ENCODE measurements at regions not wholly inside any gene's neighbourhood (a gene's known extent, or its start where the extent isn't known, plus 50 kb on each side); places are given as distances from the start of the nearest gene placed in this dataset.

- WGBS (ENCODE audit: insufficient coverage) = no CpG with 5 or more reads among the region's 3 CpGs
Observed at GRCh38 chr2:145049475-145049874, 529.6 kb upstream of the ZEB2 start.

GRCh38 chr2:145047554-145047953 is 527.6 kb upstream of the ZEB2 start:
- H3K4me1 ChIP-seq (ENCODE audit: control insufficient read depth, insufficient read depth, low read length) = no peaks in the 10 kb centered on the region
- no peaks in the 10 kb centered on the region for H3K36me3 ChIP-seq (ENCODE audit: control insufficient read depth, insufficient read depth, low read length)
- WGBS (ENCODE audit: insufficient coverage) = no CpG with 5 or more reads among the region's 1 CpG
- no peak overlapping the region for H3K4me3 ChIP-seq (ENCODE audit: low read length)
- H3K9me3 ChIP-seq (replicated peaks; ENCODE audit: control insufficient read depth, low read depth, low read length) = no peaks in the 10 kb centered on the region
- no peaks in the 10 kb centered on the region for H3K27me3 ChIP-seq (ENCODE audit: control insufficient read depth, insufficient read depth, low read length)
- no peak overlapping the region for H3K27ac ChIP-seq (ENCODE audit: low read length)
- DNase-seq = no peak

More at GRCh38 chr2:145049475-145049874, 529.6 kb upstream of the ZEB2 start:
- H3K4me1 ChIP-seq (ENCODE audit: control insufficient read depth, insufficient read depth, low read length) = no peaks in the 10 kb centered on the region
- no peak for DNase-seq
- no peaks in the 10 kb centered on the region for H3K9me3 ChIP-seq (replicated peaks; ENCODE audit: control insufficient read depth, low read depth, low read length)
- H3K27me3 ChIP-seq (ENCODE audit: control insufficient read depth, insufficient read depth, low read length) = no peaks in the 10 kb centered on the region
- no peaks in the 10 kb centered on the region for H3K36me3 ChIP-seq (ENCODE audit: control insufficient read depth, insufficient read depth, low read length)
- no peak overlapping the region for H3K27ac ChIP-seq (ENCODE audit: low read length)
- no peak overlapping the region for H3K4me3 ChIP-seq (ENCODE audit: low read length)

- Histone ChIP-seq H3K9me3 (replicated peaks; ENCODE audit: control insufficient read depth, low read depth, low read length) (no peaks in the 10 kb centered on the region), H3K4me3 (ENCODE audit: low read length) (no peak overlapping the region), H3K36me3 (ENCODE audit: control insufficient read depth, insufficient read depth, low read length) (no peaks in the 10 kb centered on the region), H3K27ac (ENCODE audit: low read length) (no peak overlapping the region), H3K27me3 (ENCODE audit: control insufficient read depth, insufficient read depth, low read length) (no peaks in the 10 kb centered on the region), H3K4me1 (ENCODE audit: control insufficient read depth, insufficient read depth, low read length) (no peaks in the 10 kb centered on the region)
- no peak for DNase-seq
Observed at GRCh38 chr2:145044491-145044890, 524.6 kb upstream of the ZEB2 start.

- H3K4me1 ChIP-seq (ENCODE audit: control insufficient read depth, insufficient read depth, low read length) = no peaks in the 10 kb centered on the region
- no peaks in the 10 kb centered on the region for H3K36me3 ChIP-seq (ENCODE audit: control insufficient read depth, insufficient read depth, low read length)
- no peak overlapping the region for H3K27ac ChIP-seq (ENCODE audit: low read length)
- no peaks in the 10 kb centered on the region for H3K27me3 ChIP-seq (ENCODE audit: control insufficient read depth, insufficient read depth, low read length)
- H3K9me3 ChIP-seq (replicated peaks; ENCODE audit: control insufficient read depth, low read depth, low read length) = no peaks in the 10 kb centered on the region
- 81% methylated on average over 4 of the region's 6 CpGs for WGBS (ENCODE audit: insufficient coverage)
- H3K4me3 ChIP-seq (ENCODE audit: low read length) = no peak overlapping the region
- no peak for DNase-seq
Observed at GRCh38 chr2:145043399-145043834, 523.5 kb upstream of the ZEB2 start.

GRCh38 chr2:145041706-145042105 is 521.8 kb upstream of the ZEB2 start:
- H3K4me3 ChIP-seq (ENCODE audit: low read length) = no peak overlapping the region
- H3K9me3 ChIP-seq (replicated peaks; ENCODE audit: control insufficient read depth, low read depth, low read length) = no peaks in the 10 kb centered on the region
- no peak overlapping the region for H3K27ac ChIP-seq (ENCODE audit: low read length)
- H3K27me3 ChIP-seq (ENCODE audit: control insufficient read depth, insufficient read depth, low read length) = no peaks in the 10 kb centered on the region
- no peak for DNase-seq
- no peaks in the 10 kb centered on the region for H3K36me3 ChIP-seq (ENCODE audit: control insufficient read depth, insufficient read depth, low read length)
- H3K4me1 ChIP-seq (ENCODE audit: control insufficient read depth, insufficient read depth, low read length) = peaks cover 4% of the 10 kb centered on the region

- no peaks in the 10 kb centered on the region for H3K36me3 ChIP-seq (ENCODE audit: control insufficient read depth, insufficient read depth, low read length)
- no peaks in the 10 kb centered on the region for H3K27me3 ChIP-seq (ENCODE audit: control insufficient read depth, insufficient read depth, low read length)
- no peak overlapping the region for H3K4me3 ChIP-seq (ENCODE audit: low read length)
- no peak overlapping the region for H3K27ac ChIP-seq (ENCODE audit: low read length)
- no peaks in the 10 kb centered on the region for H3K9me3 ChIP-seq (replicated peaks; ENCODE audit: control insufficient read depth, low read depth, low read length)
- DNase-seq = no peak
- H3K4me1 ChIP-seq (ENCODE audit: control insufficient read depth, insufficient read depth, low read length) = peaks cover 4% of the 10 kb centered on the region
- no CpG with 5 or more reads among the region's 1 CpG for WGBS (ENCODE audit: insufficient coverage)
Observed at GRCh38 chr2:145040433-145040832, 520.5 kb upstream of the ZEB2 start.

- 73% methylated on average over 6 of the region's 6 CpGs for WGBS (ENCODE audit: insufficient coverage)
- no peak for DNase-seq
- peaks cover 4% of the 10 kb centered on the region for H3K4me1 ChIP-seq (ENCODE audit: control insufficient read depth, insufficient read depth, low read length)
- H3K4me3 ChIP-seq (ENCODE audit: low read length) = no peak overlapping the region
- no peak overlapping the region for H3K27ac ChIP-seq (ENCODE audit: low read length)
- H3K9me3 ChIP-seq (replicated peaks; ENCODE audit: control insufficient read depth, low read depth, low read length) = no peaks in the 10 kb centered on the region
- no peaks in the 10 kb centered on the region for H3K36me3 ChIP-seq (ENCODE audit: control insufficient read depth, insufficient read depth, low read length)
- H3K27me3 ChIP-seq (ENCODE audit: control insufficient read depth, insufficient read depth, low read length) = no peaks in the 10 kb centered on the region
Observed at GRCh38 chr2:145038041-145038525, 518.2 kb upstream of the ZEB2 start.

GRCh38 chr2:145036421-145037011 is 516.6 kb upstream of the ZEB2 start:
- 100% methylated on average over 1 of the region's 6 CpGs for WGBS (ENCODE audit: insufficient coverage)
- H3K27ac ChIP-seq (ENCODE audit: low read length) = no peak overlapping the region
- no peak for DNase-seq
- no peaks in the 10 kb centered on the region for H3K9me3 ChIP-seq (replicated peaks; ENCODE audit: control insufficient read depth, low read depth, low read length)
- peaks cover 4% of the 10 kb centered on the region for H3K4me1 ChIP-seq (ENCODE audit: control insufficient read depth, insufficient read depth, low read length)
- no peaks in the 10 kb centered on the region for H3K36me3 ChIP-seq (ENCODE audit: control insufficient read depth, insufficient read depth, low read length)
- no peak overlapping the region for H3K4me3 ChIP-seq (ENCODE audit: low read length)
- no peaks in the 10 kb centered on the region for H3K27me3 ChIP-seq (ENCODE audit: control insufficient read depth, insufficient read depth, low read length)

GRCh38 chr2:145034511-145034910 is 514.6 kb upstream of the ZEB2 start:
- Histone ChIP-seq H3K27me3 (ENCODE audit: control insufficient read depth, insufficient read depth, low read length) (no peaks in the 10 kb centered on the region), H3K4me3 (ENCODE audit: low read length) (no peak overlapping the region), H3K9me3 (replicated peaks; ENCODE audit: control insufficient read depth, low read depth, low read length) (no peaks in the 10 kb centered on the region), H3K4me1 (ENCODE audit: control insufficient read depth, insufficient read depth, low read length) (peaks cover 4% of the 10 kb centered on the region), H3K36me3 (ENCODE audit: control insufficient read depth, insufficient read depth, low read length) (no peaks in the 10 kb centered on the region), H3K27ac (ENCODE audit: low read length) (no peak overlapping the region)
- no peak for DNase-seq
- no CpG with 5 or more reads among the region's 1 CpG for WGBS (ENCODE audit: insufficient coverage)

- no peak overlapping the region for H3K4me3 ChIP-seq (ENCODE audit: low read length)
- H3K27ac ChIP-seq (ENCODE audit: low read length) = no peak overlapping the region
- H3K27me3 ChIP-seq (ENCODE audit: control insufficient read depth, insufficient read depth, low read length) = no peaks in the 10 kb centered on the region
- no peak for DNase-seq
- WGBS (ENCODE audit: insufficient coverage) = 100% methylated on average over 1 of the region's 1 CpG
- no peaks in the 10 kb centered on the region for H3K9me3 ChIP-seq (replicated peaks; ENCODE audit: control insufficient read depth, low read depth, low read length)
- H3K36me3 ChIP-seq (ENCODE audit: control insufficient read depth, insufficient read depth, low read length) = no peaks in the 10 kb centered on the region
- peaks cover 4% of the 10 kb centered on the region for H3K4me1 ChIP-seq (ENCODE audit: control insufficient read depth, insufficient read depth, low read length)
Observed at GRCh38 chr2:145033438-145033837, 513.5 kb upstream of the ZEB2 start.

- H3K27ac ChIP-seq (ENCODE audit: low read length) = no peak overlapping the region
- DNase-seq = no peak
- H3K4me1 ChIP-seq (ENCODE audit: control insufficient read depth, insufficient read depth, low read length) = no peaks in the 10 kb centered on the region
- no peaks in the 10 kb centered on the region for H3K9me3 ChIP-seq (replicated peaks; ENCODE audit: control insufficient read depth, low read depth, low read length)
- no peak overlapping the region for H3K4me3 ChIP-seq (ENCODE audit: low read length)
- no peaks in the 10 kb centered on the region for H3K36me3 ChIP-seq (ENCODE audit: control insufficient read depth, insufficient read depth, low read length)
- 83% methylated on average over 1 of the region's 2 CpGs for WGBS (ENCODE audit: insufficient coverage)
- H3K27me3 ChIP-seq (ENCODE audit: control insufficient read depth, insufficient read depth, low read length) = no peaks in the 10 kb centered on the region
Observed at GRCh38 chr2:145032791-145033190, 512.9 kb upstream of the ZEB2 start.

Measured in muscle of leg (tissue), 3 donors.